GM23338 (cell line): ENCODE measurements at regions not wholly inside any gene's neighbourhood (a gene's known extent, or its start where the extent isn't known, plus 50 kb on each side); places are given as distances from the start of the nearest gene placed in this dataset.

Experiments used
- ATAC-seq: fragments of 200-7000 bp; cut with Tn5 transposase; 3 replicates; pipeline ENCODE4 v1.9.1; 2020
- DNase-seq: peaks from one replicate; pipeline ENCODE4 v3.0.0-alpha.2; 2015; ENCODE audit warnings: low spot score
- H2AFZ ChIP-seq: fragments of 200-600 bp; sonication (generic); 2 replicates; pipeline ENCODE4 v1.8.0; 2016; ENCODE audit warnings: antibody characterized with exemption, mild to moderate bottlenecking, moderate library complexity
- H3F3A ChIP-seq: fragments of 200-600 bp; sonication (generic); replicated peaks from 2 replicates; pipeline ENCODE4 v1.8.0; 2017; ENCODE audit warnings: antibody characterized with exemption, mixed run types, low read depth
- H3K27ac ChIP-seq: fragments of 200-600 bp; sonication (generic); 2 replicates; pipeline ENCODE4 v1.6.1; 2016; ENCODE audit warnings: low read depth
- H3K27me3 ChIP-seq: fragments of 200-600 bp; sonication (generic); 2 replicates; pipeline ENCODE4 v1.8.0; 2016; ENCODE audit warnings: mild to moderate bottlenecking, mixed run types, moderate library complexity; ENCODE audit not compliant: insufficient read depth
- H3K36me3 ChIP-seq: fragments of 200-600 bp; sonication (generic); 2 replicates; pipeline ENCODE4 v1.8.0; 2016; ENCODE audit warnings: mild to moderate bottlenecking; ENCODE audit not compliant: insufficient read depth
- H3K4me1 ChIP-seq: fragments of 200-600 bp; sonication (generic); 2 replicates; pipeline ENCODE4 v1.8.0; 2016; ENCODE audit warnings: mild to moderate bottlenecking, moderate library complexity; ENCODE audit not compliant: insufficient read depth
- H3K4me2 ChIP-seq: fragments of 200-600 bp; sonication (generic); 2 replicates; pipeline ENCODE4 v1.7.1; 2017; ENCODE audit warnings: mixed run types
- H3K4me3 ChIP-seq: fragments of 200-600 bp; sonication (generic); 2 replicates; pipeline ENCODE4 v1.6.1; 2016; ENCODE audit warnings: mixed run types
- H3K79me2 ChIP-seq: fragments of 200-600 bp; sonication (generic); replicated peaks from 2 replicates; pipeline ENCODE4 v1.8.0; 2017; ENCODE audit warnings: mild to moderate bottlenecking; ENCODE audit not compliant: insufficient read depth
- H3K9me2 ChIP-seq: fragments of 200-600 bp; sonication (generic); 2 replicates; pipeline ENCODE4 v1.8.0; 2017; ENCODE audit not compliant: insufficient read depth
- H4K20me1 ChIP-seq: fragments of 200-600 bp; sonication (generic); replicated peaks from 2 replicates; pipeline ENCODE4 v1.8.0; 2017; ENCODE audit warnings: mild to moderate bottlenecking; ENCODE audit not compliant: insufficient read depth
- H3K27ac Mint-ChIP-seq: 2 replicates; pipeline ENCODE4 v1.8.0; 2020; ENCODE audit warnings: inconsistent platforms, mild to moderate bottlenecking, moderate library complexity, mixed read lengths
- H3K27me3 Mint-ChIP-seq: 3 replicates; pipeline ENCODE4 v1.8.0; 2022; ENCODE audit warnings: low read depth, mild to moderate bottlenecking, moderate library complexity, mixed read lengths, inconsistent platforms; ENCODE audit not compliant: insufficient read depth, poor library complexity
- H3K36me3 Mint-ChIP-seq: 3 replicates; pipeline ENCODE4 v1.8.0; 2021; ENCODE audit warnings: low read depth, mild to moderate bottlenecking, inconsistent platforms, moderate library complexity, mixed read lengths
- H3K4me1 Mint-ChIP-seq: 3 replicates; pipeline ENCODE4 v1.8.0; 2020; ENCODE audit warnings: mild to moderate bottlenecking, inconsistent platforms, mixed read lengths
- H3K4me3 Mint-ChIP-seq: 3 replicates; pipeline ENCODE4 v1.8.0; 2021; ENCODE audit warnings: moderate library complexity, mild to moderate bottlenecking, inconsistent platforms, mixed read lengths
- H3K9me3 Mint-ChIP-seq: 3 replicates; pipeline ENCODE4 v1.8.0; 2020; ENCODE audit warnings: moderate library complexity, mild to moderate bottlenecking, inconsistent platforms, mixed read lengths
- CREB1 ChIP-seq: fragments of 250-450 bp; sonication (Bioruptor Pico); IDR thresholded peaks from 2 replicates; pipeline ENCODE4 v1.5.0; 2020; ENCODE audit warnings: low read depth, mild to moderate bottlenecking, moderate library complexity
- ETS1 ChIP-seq: IDR thresholded peaks from 2 replicates; pipeline ENCODE4 v1.6.1; 2016; ENCODE audit warnings: antibody characterized with exemption
- EZH2 ChIP-seq: fragments of 200-600 bp; sonication (generic); IDR thresholded peaks from one replicate; pipeline ENCODE4 v1.8.0; 2017; ENCODE audit warnings: antibody characterized with exemption, mild to moderate bottlenecking, low read depth; ENCODE audit not compliant: unreplicated experiment
- EZH2phosphoT487 ChIP-seq: fragments of 200-600 bp; sonication (generic); IDR thresholded peaks from one replicate; pipeline ENCODE4 v1.8.1; 2018; ENCODE audit warnings: antibody characterized with exemption; ENCODE audit not compliant: unreplicated experiment
- JUNB ChIP-seq: IDR thresholded peaks from one replicate; pipeline ENCODE4 v1.6.1; 2016; ENCODE audit warnings: antibody characterized with exemption; ENCODE audit not compliant: unreplicated experiment
- NANOG ChIP-seq: IDR thresholded peaks from 2 replicates; pipeline ENCODE4 v1.6.1; 2016; ENCODE audit warnings: antibody characterized with exemption, borderline replicate concordance
- POLR2AphosphoS5 ChIP-seq: IDR thresholded peaks from 2 replicates; pipeline ENCODE4 v1.6.1; 2016; ENCODE audit warnings: antibody characterized with exemption, low read depth
- REST ChIP-seq: IDR thresholded peaks from one replicate; pipeline ENCODE4 v1.6.1; 2018; ENCODE audit warnings: antibody characterized with exemption; ENCODE audit not compliant: unreplicated experiment
- STAT1 ChIP-seq: IDR thresholded peaks from one replicate; pipeline ENCODE4 v1.6.1; 2016; ENCODE audit warnings: antibody characterized with exemption; ENCODE audit not compliant: unreplicated experiment
- ZNF114 ChIP-seq: fragments of 250-450 bp; sonication (Bioruptor Pico); IDR thresholded peaks from 2 replicates; pipeline ENCODE4 v1.5.0; 2020; ENCODE audit warnings: mild to moderate bottlenecking, moderate library complexity
- ZNF331 ChIP-seq: fragments of 250-450 bp; sonication (Bioruptor Pico); IDR thresholded peaks from 2 replicates; pipeline ENCODE4 v1.5.0; 2020; ENCODE audit warnings: low read depth, mild to moderate bottlenecking, moderate library complexity
- TF ChIP-seq, protein P1 (sequence below), 2 experiments: fragments of 200-600 bp in 1 of 2; sonication (generic) in 1 of 2; conservative IDR thresholded peaks; 2 replicates each; pipeline versions ENCODE4 v1.5.1 to v1.6.1; 2016 to 2017; ENCODE audit warnings: antibody characterized with exemption in 2 of 2, low read depth in 2 of 2, mild to moderate bottlenecking in 2 of 2, moderate library complexity in 1 of 2

GRCh38 chr19:29378126-29378525, 147.7 kb upstream of the VSTM2B start:
- Mint-ChIP-seq H3K4me3 (no peak overlapping the region), H3K27ac (no peak overlapping the region), H3K27me3 (peaks cover 10% of the 10 kb centered on the region), H3K9me3 (no peaks in the 10 kb centered on the region; the same call in 1 of the 3 replicates), H3K4me1 (peaks cover 11% of the 10 kb centered on the region; the same call in 2 of the 3 replicates), H3K36me3 (no peaks in the 10 kb centered on the region)
- Histone ChIP-seq H3K4me2 (no peak overlapping the region), H3F3A (no peaks in the 10 kb centered on the region), H3K4me3 (no peak overlapping the region), H3K27ac (no peak overlapping the region), H3K9me2 (no peaks in the 10 kb centered on the region), H4K20me1 (no peaks in the 10 kb centered on the region), H3K36me3 (no peaks in the 10 kb centered on the region), H3K4me1 (no peaks in the 10 kb centered on the region; the same call in 1 of the 2 replicates), H2AFZ (no peak overlapping the region), H3K79me2 (no peaks in the 10 kb centered on the region), H3K27me3 (no peaks in the 10 kb centered on the region)
- ATAC-seq = no peak
- TF ChIP-seq EZH2 (no peak), EZH2phosphoT487 (no peak), POLR2AphosphoS5 (no peak), ZNF331 (CRISPR knock-in tag) (no peak), REST (no peak), ZNF114 (no peak), STAT1 (no peak), CREB1 (CRISPR knock-in tag) (no peak), JUNB (no peak), NANOG (no peak)
- TF ChIP-seq, protein P1, sequence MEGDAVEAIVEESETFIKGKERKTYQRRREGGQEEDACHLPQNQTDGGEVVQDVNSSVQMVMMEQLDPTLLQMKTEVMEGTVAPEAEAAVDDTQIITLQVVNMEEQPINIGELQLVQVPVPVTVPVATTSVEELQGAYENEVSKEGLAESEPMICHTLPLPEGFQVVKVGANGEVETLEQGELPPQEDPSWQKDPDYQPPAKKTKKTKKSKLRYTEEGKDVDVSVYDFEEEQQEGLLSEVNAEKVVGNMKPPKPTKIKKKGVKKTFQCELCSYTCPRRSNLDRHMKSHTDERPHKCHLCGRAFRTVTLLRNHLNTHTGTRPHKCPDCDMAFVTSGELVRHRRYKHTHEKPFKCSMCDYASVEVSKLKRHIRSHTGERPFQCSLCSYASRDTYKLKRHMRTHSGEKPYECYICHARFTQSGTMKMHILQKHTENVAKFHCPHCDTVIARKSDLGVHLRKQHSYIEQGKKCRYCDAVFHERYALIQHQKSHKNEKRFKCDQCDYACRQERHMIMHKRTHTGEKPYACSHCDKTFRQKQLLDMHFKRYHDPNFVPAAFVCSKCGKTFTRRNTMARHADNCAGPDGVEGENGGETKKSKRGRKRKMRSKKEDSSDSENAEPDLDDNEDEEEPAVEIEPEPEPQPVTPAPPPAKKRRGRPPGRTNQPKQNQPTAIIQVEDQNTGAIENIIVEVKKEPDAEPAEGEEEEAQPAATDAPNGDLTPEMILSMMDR (conservative IDR thresholded peaks at IDR 0.05; ENCODE audit: low read depth in 2 of 2) = no peak
- no peak for DNase-seq

GRCh38 chr19:29378543-29379080, 147.2 kb upstream of the VSTM2B start:
- Histone ChIP-seq H2AFZ (no peak overlapping the region), H4K20me1 (no peaks in the 10 kb centered on the region), H3F3A (no peaks in the 10 kb centered on the region), H3K36me3 (no peaks in the 10 kb centered on the region), H3K4me1 (no peaks in the 10 kb centered on the region; the same call in 1 of the 2 replicates), H3K79me2 (no peaks in the 10 kb centered on the region), H3K4me3 (no peak overlapping the region), H3K27ac (no peak overlapping the region), H3K9me2 (no peaks in the 10 kb centered on the region), H3K27me3 (no peaks in the 10 kb centered on the region), H3K4me2 (no peak overlapping the region)
- H3K4me3 Mint-ChIP-seq = no peak overlapping the region
- no peak for ATAC-seq
- H3K27me3 Mint-ChIP-seq = peaks cover 10% of the 10 kb centered on the region
- H3K27ac Mint-ChIP-seq = no peak overlapping the region
- no peak for DNase-seq
- H3K9me3 Mint-ChIP-seq = no peaks in the 10 kb centered on the region
- H3K4me1 Mint-ChIP-seq = peaks cover 13% of the 10 kb centered on the region; the same call in 2 of the 3 replicates
- no peaks in the 10 kb centered on the region for H3K36me3 Mint-ChIP-seq
- no peak for TF ChIP-seq CREB1 (CRISPR knock-in tag)
- no peak for TF ChIP-seq ETS1
- TF ChIP-seq EZH2 = no peak
- TF ChIP-seq STAT1 = no peak
